ENCODE measurements at regions not wholly inside any gene's neighbourhood (a gene's known extent, or its start where the extent isn't known, plus 50 kb on each side); places are given as distances from the start of the nearest gene placed in this dataset.

- DNase-seq = no peak
- H3K36me3 ChIP-seq = no peaks in the 10 kb centered on the region
- TF ChIP-seq CTCF (IDR thresholded peaks at IDR 0.05) (no peak), POLR2AphosphoS5 (IDR thresholded peaks at IDR 0.05) (no peak), POLR2A (IDR thresholded peaks at IDR 0.05) (no peak), EP300 (IDR thresholded peaks at IDR 0.05) (no peak)
- ATAC-seq (ENCODE audit: low FRiP score in 2 of 2) = no peak
- no peaks in the 10 kb centered on the region for H3K9me3 ChIP-seq
- WGBS, 2 donors = 83 to 89% methylated on average over 1 of the region's 1 CpG
- H3K4me3 ChIP-seq = no peak overlapping the region
- H3K4me1 ChIP-seq = no peaks in the 10 kb centered on the region
- H3K27me3 ChIP-seq = no peaks in the 10 kb centered on the region
- H3K27ac ChIP-seq = no peak overlapping the region
Measured at GRCh38 chr4:30825008-30825770, 105.0 kb downstream of the PCDH7 start.

- H3K36me3 ChIP-seq = no peaks in the 10 kb centered on the region
- no peak overlapping the region for H3K27ac ChIP-seq
- TF ChIP-seq POLR2AphosphoS5 (IDR thresholded peaks at IDR 0.05) (no peak), POLR2A (IDR thresholded peaks at IDR 0.05) (no peak), CTCF (IDR thresholded peaks at IDR 0.05) (no peak), EP300 (IDR thresholded peaks at IDR 0.05) (no peak)
- H3K9me3 ChIP-seq = no peaks in the 10 kb centered on the region
- ATAC-seq (ENCODE audit: low FRiP score in 2 of 2) = no peak
- WGBS, 2 donors = 81 to 82% methylated on average over 5 of the region's 5 CpGs
- DNase-seq = no peak
- no peaks in the 10 kb centered on the region for H3K4me1 ChIP-seq
- H3K4me3 ChIP-seq = no peak overlapping the region
- H3K27me3 ChIP-seq = no peaks in the 10 kb centered on the region
Measured at GRCh38 chr4:30828264-30828926, 108.2 kb downstream of the PCDH7 start.

- TF ChIP-seq POLR2A (IDR thresholded peaks at IDR 0.05) = no peak
- TF ChIP-seq POLR2AphosphoS5 (IDR thresholded peaks at IDR 0.05) = no peak
- no peak for TF ChIP-seq EP300 (IDR thresholded peaks at IDR 0.05)
- TF ChIP-seq CTCF (IDR thresholded peaks at IDR 0.05) = no peak
- H3K4me1 ChIP-seq = no peaks in the 10 kb centered on the region
- H3K36me3 ChIP-seq = no peaks in the 10 kb centered on the region
- whole genome bisulfite sequencing, 2 donors = 83 to 92% methylated on average over 2 of the region's 2 CpGs
- no peak overlapping the region for H3K4me3 ChIP-seq
- H3K27me3 ChIP-seq = no peaks in the 10 kb centered on the region
- H3K27ac ChIP-seq = no peak overlapping the region
- ATAC-seq (ENCODE audit: low FRiP score in 2 of 2) (no peak), DNase-seq (no peak)
- no peaks in the 10 kb centered on the region for H3K9me3 ChIP-seq
Measured at GRCh38 chr4:30832639-30833038, 112.5 kb downstream of the PCDH7 start.

- DNase-seq (no peak), ATAC-seq (ENCODE audit: low FRiP score in 2 of 2) (no peak)
- WGBS, 2 donors = 77 to 92% methylated on average over 2 of the region's 2 CpGs
- Histone ChIP-seq H3K9me3 (no peaks in the 10 kb centered on the region), H3K36me3 (no peaks in the 10 kb centered on the region), H3K27ac (no peak overlapping the region), H3K27me3 (no peaks in the 10 kb centered on the region), H3K4me1 (no peaks in the 10 kb centered on the region), H3K4me3 (no peak overlapping the region)
- TF ChIP-seq POLR2AphosphoS5 (IDR thresholded peaks at IDR 0.05) = no peak
- no peak for TF ChIP-seq CTCF (IDR thresholded peaks at IDR 0.05)
- TF ChIP-seq POLR2A (IDR thresholded peaks at IDR 0.05) = no peak
- no peak for TF ChIP-seq EP300 (IDR thresholded peaks at IDR 0.05)
Measured at GRCh38 chr4:30833206-30833605, 113.0 kb downstream of the PCDH7 start.
